ENCODE measurements at regions not wholly inside any gene's neighbourhood (a gene's known extent, or its start where the extent isn't known, plus 50 kb on each side); places are given as distances from the start of the nearest gene placed in this dataset.

DNA sequence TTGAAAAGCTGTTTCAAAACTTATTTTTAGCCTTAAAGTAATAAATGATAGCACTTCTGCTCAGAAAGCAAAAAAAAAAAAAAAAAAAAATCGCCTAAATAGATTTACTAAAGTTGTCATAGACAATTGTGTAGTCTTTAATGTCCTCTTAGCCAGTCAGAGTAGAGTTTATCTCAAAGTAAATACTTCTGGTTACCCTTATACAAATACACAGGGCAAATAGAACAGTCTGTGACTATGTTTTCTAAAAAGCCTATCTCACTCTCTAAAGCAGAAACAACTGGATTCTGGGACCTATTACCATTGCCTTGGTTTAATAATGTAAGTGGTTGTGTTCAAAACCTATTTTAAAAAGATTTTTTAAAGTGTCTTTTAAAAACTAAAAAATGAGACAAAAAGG, 156.2 kb upstream of the THSD7A start:
- H3K27me3 Mint-ChIP-seq (ENCODE audit: low read depth) = no peaks in the 10 kb centered on the region
- H4K91ac ChIP-seq (ENCODE audit: insufficient read length, low read depth, low read length) = no peak overlapping the region
- H2BK12ac ChIP-seq (ENCODE audit: insufficient read length, low read depth, low read length) = no peak overlapping the region
- WGBS (ENCODE audit: extremely low coverage, insufficient read length, low lambda C conversion rate) = no CpG with 5 or more reads among the region's 1 CpG
- no peaks in the 10 kb centered on the region for H3K4me1 ChIP-seq (ENCODE audit: insufficient read depth, low read length)
- no peak overlapping the region for H3K18ac ChIP-seq (ENCODE audit: insufficient read length, low read depth, low read length)
- H3K23ac ChIP-seq (ENCODE audit: insufficient read length, low read depth, low read length) = no peak overlapping the region
- peaks cover 3 to 17% (median 10%) of the 10 kb centered on the region in 3 experiments for H3K36me3 Mint-ChIP-seq (ENCODE audit: insufficient read depth in 1 of 3, low read depth in 3 of 3)
- no peak overlapping the region for H2BK5ac ChIP-seq (ENCODE audit: insufficient read length, low read length)
- H3K14ac ChIP-seq (ENCODE audit: insufficient read depth, low read length) = no peak overlapping the region
- no peak overlapping the region for H3K27ac ChIP-seq (ENCODE audit: insufficient read length, low read depth, low read length)
- no peaks in the 10 kb centered on the region for H3K27me3 ChIP-seq (ENCODE audit: insufficient read depth, low read length)
- H3K9ac ChIP-seq (ENCODE audit: extremely low read depth, insufficient read length, low read length) = no peak overlapping the region
- H3K56ac ChIP-seq (ENCODE audit: insufficient read length, low read depth, low read length) = no peak overlapping the region
- no peak overlapping the region for H2BK20ac ChIP-seq (ENCODE audit: low read depth, low read length, poor library complexity, severe bottlenecking)
- H2BK120ac ChIP-seq (ENCODE audit: low read depth, low read length, poor library complexity, severe bottlenecking) = no peak overlapping the region
- H2BK15ac ChIP-seq (ENCODE audit: low read depth, low read length) = no peak overlapping the region
- TF ChIP-seq, protein P1, sequence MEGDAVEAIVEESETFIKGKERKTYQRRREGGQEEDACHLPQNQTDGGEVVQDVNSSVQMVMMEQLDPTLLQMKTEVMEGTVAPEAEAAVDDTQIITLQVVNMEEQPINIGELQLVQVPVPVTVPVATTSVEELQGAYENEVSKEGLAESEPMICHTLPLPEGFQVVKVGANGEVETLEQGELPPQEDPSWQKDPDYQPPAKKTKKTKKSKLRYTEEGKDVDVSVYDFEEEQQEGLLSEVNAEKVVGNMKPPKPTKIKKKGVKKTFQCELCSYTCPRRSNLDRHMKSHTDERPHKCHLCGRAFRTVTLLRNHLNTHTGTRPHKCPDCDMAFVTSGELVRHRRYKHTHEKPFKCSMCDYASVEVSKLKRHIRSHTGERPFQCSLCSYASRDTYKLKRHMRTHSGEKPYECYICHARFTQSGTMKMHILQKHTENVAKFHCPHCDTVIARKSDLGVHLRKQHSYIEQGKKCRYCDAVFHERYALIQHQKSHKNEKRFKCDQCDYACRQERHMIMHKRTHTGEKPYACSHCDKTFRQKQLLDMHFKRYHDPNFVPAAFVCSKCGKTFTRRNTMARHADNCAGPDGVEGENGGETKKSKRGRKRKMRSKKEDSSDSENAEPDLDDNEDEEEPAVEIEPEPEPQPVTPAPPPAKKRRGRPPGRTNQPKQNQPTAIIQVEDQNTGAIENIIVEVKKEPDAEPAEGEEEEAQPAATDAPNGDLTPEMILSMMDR (conservative IDR thresholded peaks at IDR 0.05) = no peak
- no peaks in the 10 kb centered on the region for H3K79me1 ChIP-seq (ENCODE audit: insufficient read depth, low read depth, low read length, poor library complexity, severe bottlenecking)
- H3K4me1 Mint-ChIP-seq = peaks cover 12% of the 10 kb centered on the region in 2 experiments
- no peaks in the 10 kb centered on the region for H4K20me1 ChIP-seq (ENCODE audit: control insufficient read depth, insufficient read depth, insufficient read length)
- no peaks in the 10 kb centered on the region for H3K23me2 ChIP-seq (ENCODE audit: insufficient read length, low read depth, low read length, poor library complexity, severe bottlenecking)
- H2AK5ac ChIP-seq (ENCODE audit: insufficient read length, low read length) = no peak overlapping the region
- H3K27ac Mint-ChIP-seq = no peak overlapping the region
- DNase-seq = no peak
- H3K9me3 ChIP-seq (ENCODE audit: control insufficient read depth, low read depth, low read length) = no peaks in the 10 kb centered on the region
- H3K4me2 ChIP-seq (ENCODE audit: insufficient read depth, insufficient read length, low read length) = no peak overlapping the region
- H4K5ac ChIP-seq (ENCODE audit: insufficient read length, low read depth, low read length) = no peak overlapping the region
- no peak overlapping the region for H4K8ac ChIP-seq (replicated peaks; ENCODE audit: insufficient read length, low read depth, low read length)
- no peak overlapping the region for H3K4ac ChIP-seq (ENCODE audit: low read depth, low read length)
- H3T11ph ChIP-seq (ENCODE audit: low read length) = no peak overlapping the region
- no peaks in the 10 kb centered on the region for H3K79me2 ChIP-seq (ENCODE audit: insufficient read depth, low read length)
- no peak overlapping the region for H2AFZ ChIP-seq (ENCODE audit: low read length)
- H3K4me3 Mint-ChIP-seq = no peak overlapping the region
- peaks cover 9 to 11% of the 10 kb centered on the region in 2 experiments for H3K9me3 Mint-ChIP-seq

All from H9 (cell line).